ENCODE measurements at regions not wholly inside any gene's neighbourhood (a gene's known extent, or its start where the extent isn't known, plus 50 kb on each side); places are given as distances from the start of the nearest gene placed in this dataset.

DNA sequence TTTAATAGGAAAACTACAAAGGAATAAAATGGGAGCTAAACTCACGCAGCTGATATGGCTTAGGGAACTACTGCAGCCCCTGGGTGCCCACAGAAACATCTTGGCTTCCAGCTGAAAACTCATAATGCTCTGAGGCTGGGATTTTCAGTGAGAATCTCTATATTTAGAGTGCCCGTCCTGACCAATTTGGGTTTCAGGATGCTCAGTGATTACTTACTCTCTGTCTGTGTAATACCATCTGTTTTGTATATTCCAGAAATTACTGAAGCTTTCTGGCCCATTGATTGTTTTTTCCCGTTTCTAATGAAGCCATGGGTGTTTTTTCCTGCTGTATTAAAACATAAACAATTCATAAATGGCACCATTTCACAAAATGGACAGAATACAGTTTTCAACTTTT is 50.6 kb upstream of the ZNF385D start:
- no peak for DNase-seq

DNA sequence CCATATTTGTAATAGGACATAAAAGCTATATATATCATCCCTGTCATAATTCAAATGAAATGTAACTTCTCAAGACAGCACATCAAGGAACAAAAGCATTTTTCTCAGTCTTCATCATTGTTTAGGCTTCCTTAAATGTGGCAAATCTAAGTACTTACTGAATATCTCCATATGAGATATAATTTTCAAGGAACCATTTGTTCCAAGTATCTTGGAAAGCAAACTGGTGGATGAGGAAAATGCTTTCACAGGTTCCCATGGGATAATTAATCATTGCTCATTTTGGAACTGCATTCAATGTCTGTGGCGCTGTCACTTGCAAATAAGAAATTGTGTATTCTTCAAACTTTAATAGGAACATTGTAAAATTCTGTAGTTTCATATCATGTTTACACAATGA is 52.6 kb upstream of the ZNF385D start:
- DNase-seq, result no peak

DNA sequence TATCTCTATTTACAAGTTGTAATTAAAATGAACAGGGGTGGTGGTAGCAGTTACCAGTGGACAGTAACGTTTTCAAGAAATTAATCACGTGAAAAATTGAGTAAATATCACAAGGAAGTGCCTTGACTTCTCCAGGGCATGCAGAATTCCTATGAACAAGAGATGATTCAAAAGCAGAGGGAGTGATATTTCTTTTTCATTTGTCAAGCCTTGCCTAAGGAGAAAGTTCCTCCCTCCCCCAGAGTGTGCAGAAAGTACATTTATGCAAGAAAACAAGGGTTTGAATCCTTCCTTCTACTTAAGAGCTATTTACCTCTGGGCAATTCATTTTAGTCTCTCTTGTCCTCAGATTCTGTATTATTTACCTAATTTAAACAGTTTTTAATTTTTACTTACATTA is 53.3 kb upstream of the ZNF385D start:
- DNase-seq, result no peak

DNA sequence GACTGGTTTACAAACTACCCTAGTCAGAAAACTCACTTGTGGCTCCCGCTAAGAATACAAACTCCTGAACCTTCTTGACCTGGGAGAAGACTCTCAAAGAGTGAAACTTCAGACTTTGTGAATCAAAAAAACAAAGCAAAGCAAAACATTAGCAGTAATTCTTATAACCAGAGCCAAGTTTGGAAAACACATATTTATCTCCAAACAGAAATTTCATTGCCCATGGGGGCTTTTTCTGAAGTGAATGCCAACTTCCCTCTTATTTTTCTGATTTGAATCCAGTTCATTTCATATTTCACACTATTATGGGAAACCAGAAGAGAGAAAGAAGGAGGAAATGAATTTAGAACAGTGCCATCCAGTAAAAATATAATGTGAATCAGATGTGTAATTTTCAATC is 55.7 kb upstream of the ZNF385D start:
- DNase-seq, result no peak

DNA sequence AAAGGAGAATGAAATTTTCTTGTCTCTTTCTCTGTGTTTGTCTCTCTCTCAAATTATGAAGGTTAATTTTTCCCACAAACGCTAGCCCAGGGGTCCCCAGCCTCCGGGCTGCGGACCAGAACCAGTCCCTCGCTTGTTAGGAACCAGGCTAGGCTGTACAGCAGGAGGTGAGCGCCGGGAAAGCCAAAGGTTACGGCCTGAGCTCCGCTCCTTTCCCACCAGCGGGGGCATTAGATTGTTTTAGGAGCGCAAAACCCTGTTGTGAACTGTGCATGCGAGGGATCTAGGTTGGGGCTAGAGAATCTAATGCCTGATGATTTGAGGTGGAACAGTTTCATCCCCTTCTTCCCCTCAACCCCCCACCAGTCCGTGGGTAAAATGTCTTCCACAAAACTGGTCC is 74.7 kb upstream of the ZNF385D start:
- no peak for DNase-seq

DNA sequence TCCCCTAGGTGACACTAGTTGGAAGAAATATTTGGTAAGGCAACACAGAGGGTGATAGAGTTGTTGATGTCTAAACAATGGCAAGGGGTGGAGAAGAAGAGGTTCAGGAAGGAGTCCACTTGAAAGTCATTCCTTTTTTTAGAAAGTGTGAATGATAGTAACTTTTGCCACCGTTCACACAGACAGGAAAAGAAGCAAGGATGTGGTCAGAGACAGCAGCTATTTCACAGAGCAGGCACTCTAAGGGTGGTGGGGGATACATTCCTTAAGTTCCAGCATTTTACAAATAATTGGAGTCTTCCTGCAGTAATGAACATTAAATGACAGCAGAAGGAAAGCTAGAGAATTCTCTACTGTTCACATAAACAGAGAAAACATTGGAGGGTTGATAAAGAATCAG is 75.4 kb upstream of the ZNF385D start:
- DNase-seq, result no peak

DNA sequence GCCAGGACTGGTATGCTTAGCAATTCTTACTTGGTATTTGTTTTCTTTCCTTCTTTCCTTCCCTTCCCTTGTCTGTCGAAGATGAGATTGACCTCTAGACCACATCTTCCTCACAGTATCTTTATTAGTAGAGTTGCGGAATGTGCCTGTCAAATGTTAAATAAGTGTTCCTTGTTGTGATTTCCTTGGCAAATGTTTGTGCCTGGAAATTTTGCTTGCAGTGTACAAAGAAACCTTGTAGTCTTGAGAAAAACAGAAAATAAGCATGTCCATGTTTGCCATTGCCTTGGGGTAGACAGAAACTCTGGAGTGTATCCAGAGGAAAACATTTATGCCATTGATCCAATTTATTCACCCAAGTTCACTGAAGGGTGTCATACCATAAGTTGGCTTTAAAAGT is 79.5 kb upstream of the ZNF385D start:
- DNase-seq, result no peak

DNA sequence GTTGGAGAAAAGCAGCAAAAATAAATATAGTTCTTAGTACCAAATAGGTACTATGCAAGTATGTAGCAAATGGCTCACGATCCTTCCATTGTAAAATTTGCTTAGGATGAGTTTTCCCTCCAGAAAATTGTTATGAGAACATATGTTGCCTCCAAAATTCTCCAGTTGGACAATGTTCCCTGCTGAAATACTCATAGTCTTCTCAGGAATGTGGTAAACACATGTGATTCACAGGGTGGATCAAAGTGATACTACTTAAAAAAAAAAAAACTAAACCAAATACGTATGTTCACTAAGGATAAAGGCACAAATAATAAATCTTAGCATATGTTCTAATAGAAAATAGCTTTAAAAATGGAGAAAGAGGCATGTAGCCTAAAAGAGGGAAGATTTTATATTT is 84.3 kb upstream of the ZNF385D start:
- no peak for DNase-seq

DNA sequence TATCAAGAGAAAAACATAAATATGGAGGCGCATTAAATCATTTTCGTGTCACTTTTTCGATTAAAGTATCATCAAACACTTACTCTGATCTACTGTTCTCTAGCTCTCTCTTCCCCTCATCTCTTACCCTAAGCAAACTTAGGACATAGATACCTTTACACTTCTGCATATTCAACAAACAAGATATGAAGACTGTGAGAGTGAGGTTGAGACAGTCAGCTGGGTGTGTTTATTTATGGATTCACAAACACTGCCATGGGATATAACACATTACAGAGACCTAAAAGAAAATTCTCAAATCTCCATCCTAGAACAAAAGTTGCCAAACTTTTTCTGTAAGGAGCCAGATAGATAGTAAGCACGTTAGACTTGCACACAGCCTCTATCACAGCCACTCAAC is 85.2 kb upstream of the ZNF385D start:
- no peak for DNase-seq

DNA sequence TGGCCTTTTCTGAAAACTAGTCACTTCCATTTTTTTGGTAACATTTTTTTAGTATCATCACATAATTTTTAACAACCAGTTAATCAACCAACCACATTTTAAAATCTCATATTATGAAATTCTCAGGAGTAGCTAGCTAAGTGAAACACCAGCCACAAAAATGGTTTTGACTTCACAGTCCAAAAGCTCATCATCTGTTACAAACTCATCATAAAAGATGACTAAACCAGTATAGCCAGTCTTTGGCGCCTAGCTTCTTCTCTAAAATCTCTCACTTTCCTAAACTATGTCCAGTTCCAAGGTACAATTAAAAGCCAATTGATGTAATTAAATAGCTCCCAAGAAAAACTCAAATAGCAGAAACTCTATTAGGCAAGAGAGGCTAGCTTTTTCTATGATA is 88.2 kb upstream of the ZNF385D start:
- DNase-seq, result no peak

DNA sequence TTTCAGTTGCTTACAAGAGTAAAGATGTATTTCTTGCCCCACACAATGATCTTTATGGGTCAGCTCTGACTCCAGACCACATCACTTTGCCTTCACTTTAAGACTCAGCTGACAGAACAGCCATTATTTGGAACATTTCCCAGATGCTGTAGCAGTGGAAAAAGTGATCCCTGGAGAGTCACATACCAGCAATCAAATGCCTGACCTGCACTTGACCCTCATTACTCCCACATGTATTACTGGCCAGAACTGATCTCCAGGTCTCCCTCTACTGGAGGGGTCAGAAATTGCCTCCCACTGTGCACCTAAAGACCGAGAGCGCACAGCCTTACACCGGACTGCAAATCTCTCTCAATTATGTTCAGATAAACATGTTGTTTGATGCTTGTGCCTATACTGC is 88.6 kb upstream of the ZNF385D start:
- peak; percentile 24 for DNase-seq

DNA sequence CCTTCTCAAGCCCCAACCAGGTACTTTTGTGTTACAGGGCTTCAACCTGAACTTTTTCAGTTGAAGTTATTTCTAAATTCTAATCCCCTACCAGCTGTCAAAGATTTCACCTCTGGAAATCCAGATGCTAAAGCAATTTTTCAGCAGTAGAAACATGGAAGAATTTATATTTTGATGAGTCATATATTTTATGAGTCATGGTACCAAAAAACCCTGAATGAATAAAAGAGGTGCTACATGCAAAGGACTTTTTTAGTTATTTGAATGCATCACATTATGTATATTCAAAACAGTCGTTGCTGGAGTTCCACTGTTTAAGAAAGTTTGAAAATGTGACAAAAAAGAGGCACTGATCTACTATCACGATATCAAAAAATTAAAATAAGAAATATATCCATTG is 96.0 kb upstream of the ZNF385D start:
- no peak for DNase-seq

DNA sequence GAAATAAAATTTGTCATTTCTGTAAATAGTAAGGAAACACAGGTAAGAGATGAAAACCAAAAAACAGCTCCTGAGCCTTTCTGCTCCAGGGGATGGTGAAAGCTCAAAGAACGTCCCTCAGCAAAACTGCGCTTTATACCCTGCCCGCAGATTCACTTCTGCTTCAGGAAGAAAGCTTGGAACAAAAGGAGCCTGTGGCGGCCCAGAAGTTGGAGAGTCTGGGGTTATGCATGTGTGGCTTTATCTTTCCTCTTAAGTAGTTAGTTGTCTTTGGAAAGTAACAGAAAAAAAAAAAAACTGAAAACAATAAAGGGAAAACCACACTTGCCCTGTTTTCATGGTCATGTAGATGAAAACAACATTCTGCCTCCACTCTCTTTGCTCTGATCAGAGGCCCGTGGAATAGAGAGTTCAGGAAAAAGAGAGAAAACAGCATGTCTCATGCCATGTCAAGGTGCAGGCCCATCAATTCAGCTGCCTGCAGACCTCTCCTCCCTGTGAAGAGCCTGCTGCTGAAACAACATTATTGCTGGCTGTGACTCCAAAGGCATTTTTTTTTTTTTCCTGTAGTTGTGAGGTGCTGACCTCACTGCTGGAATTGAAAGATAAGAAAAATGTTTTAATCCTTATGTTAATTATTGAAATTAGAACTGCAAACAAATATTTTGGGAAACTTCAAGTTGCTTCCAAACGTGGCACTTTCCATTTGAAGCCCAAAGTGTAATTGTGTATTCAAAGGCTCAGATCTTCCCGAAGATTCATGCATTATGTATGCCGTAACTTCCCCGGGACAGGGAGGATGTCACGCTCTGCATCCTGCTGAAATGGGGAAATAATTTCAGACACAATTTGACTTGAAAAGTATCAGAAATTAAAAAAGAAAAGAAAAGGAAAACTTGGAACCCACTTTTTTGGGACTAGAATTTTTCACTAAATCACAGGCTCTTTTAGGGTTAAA is 108.4 kb upstream of the ZNF385D start:
- no peak for DNase-seq

DNA sequence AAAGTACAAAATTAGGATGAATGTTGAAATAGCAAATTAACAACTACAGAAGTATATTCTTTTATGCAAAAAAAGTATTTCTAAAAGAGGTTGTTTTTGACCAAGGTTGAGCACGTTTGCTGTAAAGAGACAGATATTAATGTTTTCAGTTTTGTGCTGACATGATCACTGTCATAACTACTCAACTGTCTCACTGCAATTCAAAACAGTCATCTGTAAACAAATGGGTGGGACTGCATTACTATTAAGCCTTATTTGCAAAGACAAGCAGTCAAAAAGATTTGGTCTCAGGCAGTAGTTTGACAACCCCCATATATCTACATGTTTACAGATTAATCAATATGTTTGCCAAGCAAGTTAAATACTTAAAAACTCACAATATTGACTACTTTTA is 109.1 kb upstream of the ZNF385D start:
- DNase-seq, result no peak

DNA sequence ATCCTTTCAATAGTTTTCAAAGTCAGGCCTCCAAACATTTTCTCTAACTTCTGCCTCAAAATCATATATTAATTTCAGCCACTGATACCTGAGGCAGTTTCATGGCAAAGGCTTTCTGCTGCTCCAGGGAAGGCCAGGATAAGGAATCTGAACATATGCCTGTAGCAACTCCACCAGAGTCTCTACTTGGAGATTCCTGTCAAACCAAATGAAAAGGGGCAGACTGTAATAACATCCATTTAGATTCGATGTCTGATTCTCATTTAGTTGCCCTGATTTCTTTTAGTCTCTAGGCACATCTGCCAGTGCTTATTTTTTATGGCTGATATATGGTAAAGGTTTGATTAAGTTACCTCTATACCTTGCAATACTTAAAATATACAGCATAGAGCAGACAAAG is 109.6 kb upstream of the ZNF385D start:
- no peak for DNase-seq

DNA sequence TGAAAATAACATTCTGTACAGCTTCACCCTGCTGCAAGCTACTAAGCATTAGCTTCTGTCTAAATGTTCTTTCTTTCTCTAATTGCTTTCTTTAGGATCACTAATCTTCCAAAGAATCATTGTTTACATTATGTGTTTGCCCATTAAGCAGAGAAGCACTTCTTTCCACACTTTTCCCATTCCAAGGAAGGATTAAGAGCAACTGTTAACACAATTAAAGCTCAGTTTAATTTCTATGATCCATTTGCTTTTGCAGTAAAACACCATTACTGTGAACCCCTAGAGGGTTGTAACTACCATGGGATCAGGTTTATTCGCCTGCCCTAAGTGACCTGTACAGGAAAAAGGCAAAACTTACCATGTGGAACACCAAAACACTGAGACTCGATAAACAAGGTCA is 125.8 kb upstream of the ZNF385D start:
- DNase-seq, result no peak

DNA sequence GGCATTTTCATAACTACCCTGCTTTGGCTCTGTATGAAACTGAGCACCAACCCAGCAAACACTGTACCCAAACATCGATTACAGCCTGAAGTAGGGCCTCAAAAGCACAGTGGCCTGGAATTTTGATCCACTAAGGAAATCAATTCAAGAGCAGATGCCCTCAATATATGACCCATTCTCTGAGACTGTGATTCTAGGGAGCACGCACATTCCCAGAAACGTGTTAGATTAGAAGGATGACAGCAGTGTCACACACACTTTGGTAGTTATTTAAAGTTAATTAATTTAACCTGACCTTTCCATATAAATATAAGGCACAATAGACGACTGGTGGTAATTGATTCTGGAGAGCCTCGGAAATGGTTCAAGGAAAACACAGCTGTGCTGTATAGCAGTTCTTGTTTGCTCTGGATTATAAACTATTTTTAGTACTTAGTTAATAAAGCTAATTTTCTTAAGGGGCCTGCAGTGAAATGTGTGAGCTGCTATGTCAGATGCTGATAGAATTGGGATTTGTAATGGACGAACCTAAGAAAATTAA is 126.3 kb upstream of the ZNF385D start:
- DNase-seq, result no peak

DNA sequence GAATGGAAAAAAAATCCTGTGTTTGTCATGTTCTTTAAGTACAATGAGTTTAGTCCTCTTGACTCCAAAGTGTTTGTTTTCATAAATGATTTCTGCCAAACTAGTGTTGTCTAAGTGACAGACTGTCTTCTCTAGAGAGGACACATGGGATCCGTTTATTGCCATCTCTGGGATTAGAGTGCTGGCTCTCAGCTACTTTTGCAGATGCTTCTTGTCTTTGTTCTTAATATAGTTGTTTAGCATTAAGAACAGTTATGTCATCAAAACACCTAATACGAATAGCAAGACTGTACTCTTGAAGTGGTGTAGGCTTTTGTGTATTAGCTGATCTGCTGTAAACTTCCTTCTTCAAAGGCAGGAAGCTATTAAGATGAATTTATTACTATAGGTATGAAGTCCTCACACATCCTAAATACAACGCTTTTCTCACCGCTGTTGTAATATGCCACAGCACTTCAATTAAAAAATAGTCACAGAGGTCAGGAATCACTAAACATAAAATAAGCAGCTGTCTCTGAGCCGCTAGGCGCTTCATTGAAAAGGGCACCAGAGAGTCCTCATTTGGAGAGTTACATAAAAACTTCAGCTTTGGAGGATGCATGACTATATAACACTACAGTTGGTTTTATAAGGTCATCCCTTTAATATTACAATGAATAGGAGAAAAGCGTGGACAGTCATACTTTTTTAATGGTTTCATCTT is 128.3 kb upstream of the ZNF385D start:
- DNase-seq, result no peak

DNA sequence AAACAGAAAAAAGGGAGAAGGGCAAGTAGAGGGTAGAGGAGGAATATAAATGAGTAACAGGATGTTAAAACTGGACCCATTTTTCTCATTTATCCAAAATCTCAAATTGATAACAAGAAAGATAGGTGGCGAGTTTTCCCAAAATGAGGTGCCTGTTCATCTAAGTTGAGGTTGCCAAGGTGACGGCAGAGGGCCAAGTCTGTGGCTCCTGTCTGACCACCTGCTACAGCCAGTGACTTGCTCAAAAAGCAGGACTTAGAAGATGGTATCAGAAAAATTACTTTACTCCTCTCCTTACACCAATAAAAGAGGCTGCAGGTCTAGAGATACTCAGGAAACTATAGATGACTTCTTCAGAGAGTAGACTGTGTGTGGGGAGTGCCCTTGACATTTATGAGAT is 137.6 kb upstream of the ZNF385D start:
- DNase-seq, result no peak

DNA sequence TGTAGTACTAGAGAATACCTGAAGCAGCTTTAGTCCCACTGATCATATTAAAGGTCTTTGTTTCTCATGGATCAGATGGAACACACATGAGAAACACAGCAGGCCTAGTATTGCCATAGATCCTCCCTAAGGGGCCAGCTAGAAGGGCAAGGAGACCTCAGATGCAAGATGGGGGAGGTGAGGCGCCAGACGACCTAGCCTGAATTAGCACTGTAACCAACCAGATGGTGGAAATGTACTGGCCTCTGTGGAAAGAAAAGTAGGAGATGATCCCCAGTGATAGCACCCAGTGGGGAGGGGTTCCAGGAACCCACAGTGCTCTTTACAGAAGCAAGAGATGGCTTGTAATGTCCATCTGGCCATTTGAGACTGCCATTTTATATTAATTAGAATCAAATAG is 138.2 kb upstream of the ZNF385D start:
- no peak for DNase-seq

DNA sequence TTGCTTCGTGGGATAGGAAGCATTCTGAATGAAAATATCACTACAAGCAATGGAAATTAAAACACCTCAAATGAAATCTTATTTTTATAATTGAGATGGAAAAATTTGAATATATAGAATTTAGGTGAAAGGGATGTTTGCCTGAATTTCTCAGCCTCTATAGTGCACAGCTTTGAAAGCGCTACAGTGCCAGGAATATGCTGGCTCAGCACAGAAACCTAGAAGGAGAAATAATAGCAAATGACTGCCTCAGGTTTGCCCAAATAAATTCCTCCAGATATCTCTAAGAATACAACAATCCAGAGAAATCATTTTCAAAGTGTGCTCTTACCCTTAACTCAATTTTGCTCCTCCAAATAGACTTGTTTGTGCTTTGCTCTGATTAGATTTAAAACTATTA is 141.1 kb upstream of the ZNF385D start:
- no peak for DNase-seq

DNA sequence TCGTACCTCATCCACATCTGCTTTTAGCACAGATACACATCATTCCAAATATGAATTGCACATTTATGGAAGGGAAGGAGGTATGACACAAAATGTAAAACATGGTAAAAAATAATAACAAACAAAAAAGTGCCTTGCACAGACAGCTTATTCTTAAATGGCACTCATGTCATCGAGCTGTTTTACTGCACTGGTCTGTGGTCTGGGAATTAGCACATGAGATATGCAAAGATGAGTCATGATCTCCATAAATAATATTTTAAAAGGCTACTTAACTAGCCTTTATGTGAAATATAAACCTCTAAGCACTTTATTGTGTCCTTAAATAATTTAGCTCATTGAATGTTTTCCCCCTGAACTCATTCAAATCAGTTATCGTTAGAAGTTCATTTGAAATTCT is 142.2 kb upstream of the ZNF385D start:
- no peak for DNase-seq

DNA sequence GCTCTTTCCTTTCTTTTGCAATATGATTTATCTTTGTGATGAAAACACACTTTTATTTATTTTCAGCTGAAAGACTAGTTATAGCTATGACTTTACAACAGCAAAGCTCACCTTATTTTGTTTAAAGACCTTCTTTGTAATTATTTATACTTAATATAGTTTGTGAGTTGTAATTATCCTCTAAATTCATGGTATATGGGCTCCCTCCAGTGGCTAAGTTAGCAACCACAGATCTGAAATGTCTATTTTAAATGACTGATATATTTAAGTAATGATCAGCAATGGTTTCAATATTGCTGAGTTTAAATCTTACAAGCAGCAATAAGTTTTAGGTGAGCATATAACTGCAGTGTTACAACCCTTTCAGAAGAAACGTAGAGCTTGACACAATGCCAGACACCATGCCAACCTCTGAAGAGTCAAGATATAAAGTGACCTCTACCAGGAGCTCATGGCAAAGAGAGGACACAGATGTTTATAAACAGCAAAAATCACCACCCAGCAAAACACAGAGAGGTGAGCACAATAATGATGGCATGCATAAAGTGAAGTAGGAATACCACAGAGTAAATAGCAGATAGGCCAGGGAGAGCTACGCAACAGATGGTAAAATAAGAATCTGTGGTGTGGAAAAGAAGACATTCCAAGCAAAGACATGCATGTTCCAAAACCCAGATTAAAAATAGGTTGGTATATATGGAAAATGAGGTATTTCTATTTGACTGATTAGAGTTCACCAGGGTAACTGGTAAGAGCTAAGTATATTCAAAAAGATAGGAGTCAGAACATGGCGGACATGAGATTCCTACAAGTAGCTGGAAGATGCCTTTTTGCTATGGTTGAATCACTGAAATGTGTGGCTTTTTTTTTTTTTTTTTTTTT is 143.7 kb upstream of the ZNF385D start:
- DNase-seq, result no peak

Data from NCI-H446 treated with DMSO at 0.1 percent for 48 hours (cell line).